Neuronal stem cell (in vitro differentiated cells): ENCODE measurements at regions not wholly inside any gene's neighbourhood (a gene's known extent, or its start where the extent isn't known, plus 50 kb on each side); places are given as distances from the start of the nearest gene placed in this dataset.

Experiments used
- DNase-seq: peaks from one replicate; pipeline ENCODE4 v3.0.0-alpha.2; 2013; ENCODE audit warnings: low spot score
- H2AFZ ChIP-seq: one replicate; pipeline ENCODE4 v1.6.1; 2013; ENCODE audit warnings: mild to moderate bottlenecking, low read length, inconsistent platforms
- H2AK5ac ChIP-seq: 2 replicates; pipeline ENCODE4 v1.6.1; 2013; ENCODE audit warnings: low read depth, mild to moderate bottlenecking, inconsistent platforms, low read length, moderate library complexity, mixed read lengths
- H2BK120ac ChIP-seq: 2 replicates; pipeline ENCODE4 v1.6.1; 2013; ENCODE audit warnings: low read depth, mild to moderate bottlenecking, inconsistent platforms, low read length, moderate library complexity, mixed read lengths
- H2BK12ac ChIP-seq: one replicate; pipeline ENCODE4 v1.6.1; 2013; ENCODE audit warnings: low read length, inconsistent platforms
- H2BK15ac ChIP-seq: 2 replicates; pipeline ENCODE4 v1.6.1; 2013; ENCODE audit warnings: mild to moderate bottlenecking, low read length, inconsistent platforms, mixed read lengths
- H2BK5ac ChIP-seq: one replicate; pipeline ENCODE4 v1.6.1; 2013; ENCODE audit warnings: inconsistent platforms, mild to moderate bottlenecking, low read length, moderate library complexity
- H3K14ac ChIP-seq: one replicate; pipeline ENCODE4 v1.6.1; 2013; ENCODE audit warnings: low read length, inconsistent platforms
- H3K18ac ChIP-seq: 2 replicates; pipeline ENCODE4 v1.6.1; 2013; ENCODE audit warnings: low read length, inconsistent platforms
- H3K23ac ChIP-seq: 2 replicates; pipeline ENCODE4 v1.6.1; 2013; ENCODE audit warnings: low read depth, mild to moderate bottlenecking, mixed read lengths, low read length, inconsistent platforms; ENCODE audit not compliant: poor library complexity
- H3K27ac ChIP-seq: replicated peaks from 3 replicates; pipeline ENCODE4 v1.5.1; 2013; ENCODE audit warnings: low read length, inconsistent platforms
- H3K27me3 ChIP-seq, 3 experiments: 2 replicates each; pipeline ENCODE4 v1.6.1; 2013; ENCODE audit warnings: low read length in 3 of 3, mild to moderate bottlenecking in 2 of 3, inconsistent platforms in 1 of 3, low read depth in 1 of 3, mixed read lengths in 1 of 3, moderate library complexity in 1 of 3; ENCODE audit not compliant: control insufficient read depth in 3 of 3, insufficient read depth in 3 of 3
- H3K36me3 ChIP-seq, 2 donors: replicated peaks in 1 of 2; 2 replicates each; pipeline ENCODE4 v1.6.1; 2013; ENCODE audit warnings: low read length in 2 of 2; ENCODE audit not compliant: control insufficient read depth in 2 of 2, insufficient read depth in 2 of 2
- H3K4ac ChIP-seq: 2 replicates; pipeline ENCODE4 v1.6.1; 2013; ENCODE audit warnings: inconsistent platforms, mild to moderate bottlenecking, low read length, moderate library complexity
- H3K4me1 ChIP-seq, 2 donors: 1 replicate in 1 of 2; 2 replicates in 1 of 2; pipeline ENCODE4 v1.6.1; 2013; ENCODE audit warnings: low read length in 2 of 2, low read depth in 1 of 2; ENCODE audit not compliant: control insufficient read depth in 2 of 2, insufficient read depth in 1 of 2
- H3K4me2 ChIP-seq: one replicate; pipeline ENCODE4 v1.6.1; 2013; ENCODE audit warnings: mild to moderate bottlenecking, low read length, inconsistent platforms; ENCODE audit not compliant: insufficient read depth, poor library complexity, severe bottlenecking
- H3K4me3 ChIP-seq, 2 donors: 2 replicates each; pipeline ENCODE4 v1.5.1; 2013; ENCODE audit warnings: low read length in 2 of 2, mild to moderate bottlenecking in 2 of 2, inconsistent platforms in 1 of 2, moderate library complexity in 1 of 2
- H3K79me1 ChIP-seq: one replicate; pipeline ENCODE4 v1.6.1; 2013; ENCODE audit warnings: low read depth, mild to moderate bottlenecking, inconsistent platforms, low read length, moderate library complexity
- H3K9ac ChIP-seq: one replicate; pipeline ENCODE4 v1.6.1; 2013; ENCODE audit warnings: mild to moderate bottlenecking, low read depth, low read length, inconsistent platforms; ENCODE audit not compliant: poor library complexity
- H3K9me3 ChIP-seq, 2 donors: replicated peaks in 1 of 2; 2 replicates each; pipeline versions ENCODE3 to v1.6.1; 2013; ENCODE audit warnings: low read length in 2 of 2, mild to moderate bottlenecking in 2 of 2, inconsistent platforms in 1 of 2, low read depth in 1 of 2, mixed read lengths in 1 of 2, moderate library complexity in 1 of 2; ENCODE audit not compliant: control insufficient read depth in 2 of 2, insufficient read depth in 1 of 2
- H4K8ac ChIP-seq: one replicate; pipeline ENCODE4 v1.6.1; 2013; ENCODE audit warnings: low read depth, mild to moderate bottlenecking, inconsistent platforms, low read length, moderate library complexity
- H4K91ac ChIP-seq: one replicate; pipeline ENCODE4 v1.6.1; 2013; ENCODE audit warnings: low read length, low read depth, mild to moderate bottlenecking, inconsistent platforms; ENCODE audit not compliant: poor library complexity
- WGBS, 2 donors: extraction: QIAGEN DNeasy Blood & Tissue Kit; methylation state at CpG; one replicate each; pipeline ENCODE4 v1.1.7; 2013; ENCODE audit warnings: missing lambda C conversion rate in 2 of 2, mixed read lengths in 1 of 2; ENCODE audit not compliant: insufficient read length in 2 of 2, insufficient replicate concordance in 1 of 2; ENCODE audit errors: extremely low coverage in 2 of 2; 5-methylcytosine and 5-hydroxymethylcytosine counted together

DNA sequence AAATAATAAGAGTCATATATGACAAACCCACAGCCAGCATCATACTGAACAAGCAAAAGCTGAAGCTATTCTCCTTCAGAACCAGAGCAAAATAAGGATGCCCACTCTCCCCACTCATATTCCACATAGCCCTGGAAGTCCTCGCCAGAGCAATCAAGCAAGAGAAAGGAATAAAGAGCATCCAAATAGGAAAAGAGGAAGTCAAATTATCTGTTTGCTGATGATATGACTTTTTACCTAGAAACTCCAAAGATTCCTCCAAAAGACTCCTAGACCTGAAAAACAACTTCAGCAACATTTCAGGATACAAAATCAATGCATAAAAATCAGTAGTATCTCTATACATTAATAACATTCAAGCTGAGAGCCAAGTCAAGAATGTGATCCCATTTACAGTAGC, 217.5 kb downstream of the ABCC12 start:
- no peak overlapping the region for H2BK12ac ChIP-seq
- H2BK5ac ChIP-seq, result no peak overlapping the region
- peaks cover 0 to 2% of the 10 kb centered on the region in 2 donors for H3K9me3 ChIP-seq
- H3K27ac ChIP-seq, result no peak overlapping the region
- H3K4me1 ChIP-seq, result no peaks in the 10 kb centered on the region
- no peak overlapping the region for H2AFZ ChIP-seq
- no peak overlapping the region for H3K4ac ChIP-seq
- no peak overlapping the region for H2AK5ac ChIP-seq
- no CpG with 5 or more reads among the region's 1 CpG for WGBS, 2 donors
- no peak overlapping the region for H3K4me2 ChIP-seq
- H3K4me3 ChIP-seq, result no peak overlapping the region
- H3K79me1 ChIP-seq, result no peaks in the 10 kb centered on the region
- no peak overlapping the region for H3K18ac ChIP-seq
- H3K14ac ChIP-seq, result no peak overlapping the region
- H2BK15ac ChIP-seq, result no peak overlapping the region
- H3K23ac ChIP-seq, result no peak overlapping the region
- no peaks in the 10 kb centered on the region for H3K36me3 ChIP-seq
- H4K8ac ChIP-seq, result no peak overlapping the region
- no peak overlapping the region for H3K9ac ChIP-seq
- no peaks in the 10 kb centered on the region for H3K27me3 ChIP-seq
- DNase-seq, result no peak
- H4K91ac ChIP-seq, result no peak overlapping the region
- H2BK120ac ChIP-seq, result no peak overlapping the region

DNA sequence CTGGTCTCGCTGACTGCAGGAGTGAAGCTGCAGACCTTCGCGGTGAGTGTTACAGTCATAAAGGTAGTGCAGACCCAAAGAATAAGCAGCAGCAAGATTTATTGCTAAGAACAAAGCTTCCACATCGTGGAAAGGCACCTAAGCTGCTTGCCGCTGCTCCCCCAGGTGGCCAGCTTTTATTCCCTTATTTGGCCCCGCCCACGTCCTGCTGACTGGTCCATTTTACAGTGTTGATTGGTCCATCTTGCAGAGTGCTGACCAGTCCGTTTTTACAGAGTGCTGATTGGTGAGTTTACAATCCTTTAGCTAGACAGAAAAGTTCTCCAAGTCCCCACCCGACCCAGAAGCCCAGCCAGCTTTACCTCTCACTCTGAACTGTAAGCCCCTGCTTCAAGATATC, 227.8 kb downstream of the ABCC12 start:
- no peak overlapping the region for H3K14ac ChIP-seq
- H4K8ac ChIP-seq, result no peak overlapping the region
- no peaks in the 10 kb centered on the region for H3K36me3 ChIP-seq
- H3K4me1 ChIP-seq, result no peaks in the 10 kb centered on the region
- no peak overlapping the region for H4K91ac ChIP-seq
- H3K79me1 ChIP-seq, result no peaks in the 10 kb centered on the region
- DNase-seq, result no peak
- H2AK5ac ChIP-seq, result no peak overlapping the region
- H2AFZ ChIP-seq, result no peak overlapping the region
- no peak overlapping the region for H3K4ac ChIP-seq
- WGBS, 2 donors, result no CpG with 5 or more reads among the region's 9 CpGs
- H2BK120ac ChIP-seq, result no peak overlapping the region
- H3K4me3 ChIP-seq, result no peak overlapping the region
- no peak overlapping the region for H3K27ac ChIP-seq
- no peak overlapping the region for H3K9ac ChIP-seq
- H3K18ac ChIP-seq, result no peak overlapping the region
- no peak overlapping the region for H2BK15ac ChIP-seq
- H3K23ac ChIP-seq, result no peak overlapping the region
- peaks cover 0 to 2% of the 10 kb centered on the region in 2 donors for H3K9me3 ChIP-seq
- H3K4me2 ChIP-seq, result no peak overlapping the region
- H2BK12ac ChIP-seq, result no peak overlapping the region
- no peaks in the 10 kb centered on the region for H3K27me3 ChIP-seq
- H2BK5ac ChIP-seq, result no peak overlapping the region

DNA sequence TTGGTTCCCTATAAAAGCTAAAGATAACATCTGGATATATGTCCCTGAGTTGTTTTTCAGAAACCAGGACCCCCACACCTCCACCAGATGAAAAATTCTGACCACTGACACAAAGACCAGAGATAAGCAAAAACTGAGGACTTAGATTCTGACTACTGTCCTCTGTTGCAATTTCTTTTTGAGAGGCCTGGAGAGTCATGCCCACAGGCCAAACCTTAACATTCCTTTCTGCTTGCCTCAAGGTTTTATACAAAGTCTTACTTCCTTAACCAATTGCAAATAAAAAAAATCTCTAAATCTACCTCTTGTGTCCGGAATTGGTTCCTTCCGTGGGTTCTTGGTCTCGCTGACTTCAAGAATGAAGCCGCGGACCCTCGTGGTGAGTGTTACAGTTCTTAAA, 228.5 kb downstream of the ABCC12 start:
- no peaks in the 10 kb centered on the region for H3K4me1 ChIP-seq
- H3K27me3 ChIP-seq, result no peaks in the 10 kb centered on the region
- no peak overlapping the region for H3K18ac ChIP-seq
- H3K4ac ChIP-seq, result no peak overlapping the region
- H2AFZ ChIP-seq, result no peak overlapping the region
- H3K14ac ChIP-seq, result no peak overlapping the region
- no peak overlapping the region for H3K4me3 ChIP-seq
- no peak overlapping the region for H3K27ac ChIP-seq
- no peak overlapping the region for H3K9ac ChIP-seq
- DNase-seq, result no peak
- no peak overlapping the region for H4K91ac ChIP-seq
- H2AK5ac ChIP-seq, result no peak overlapping the region
- H3K23ac ChIP-seq, result no peak overlapping the region
- H2BK12ac ChIP-seq, result no peak overlapping the region
- H2BK15ac ChIP-seq, result no peak overlapping the region
- no peaks in the 10 kb centered on the region for H3K79me1 ChIP-seq
- H3K9me3 ChIP-seq, result no peaks in the 10 kb centered on the region
- H3K36me3 ChIP-seq, result no peaks in the 10 kb centered on the region
- no peak overlapping the region for H4K8ac ChIP-seq
- WGBS, 2 donors, result no CpG with 5 or more reads among the region's 6 CpGs
- H2BK5ac ChIP-seq, result no peak overlapping the region
- no peak overlapping the region for H2BK120ac ChIP-seq
- H3K4me2 ChIP-seq, result no peak overlapping the region

DNA sequence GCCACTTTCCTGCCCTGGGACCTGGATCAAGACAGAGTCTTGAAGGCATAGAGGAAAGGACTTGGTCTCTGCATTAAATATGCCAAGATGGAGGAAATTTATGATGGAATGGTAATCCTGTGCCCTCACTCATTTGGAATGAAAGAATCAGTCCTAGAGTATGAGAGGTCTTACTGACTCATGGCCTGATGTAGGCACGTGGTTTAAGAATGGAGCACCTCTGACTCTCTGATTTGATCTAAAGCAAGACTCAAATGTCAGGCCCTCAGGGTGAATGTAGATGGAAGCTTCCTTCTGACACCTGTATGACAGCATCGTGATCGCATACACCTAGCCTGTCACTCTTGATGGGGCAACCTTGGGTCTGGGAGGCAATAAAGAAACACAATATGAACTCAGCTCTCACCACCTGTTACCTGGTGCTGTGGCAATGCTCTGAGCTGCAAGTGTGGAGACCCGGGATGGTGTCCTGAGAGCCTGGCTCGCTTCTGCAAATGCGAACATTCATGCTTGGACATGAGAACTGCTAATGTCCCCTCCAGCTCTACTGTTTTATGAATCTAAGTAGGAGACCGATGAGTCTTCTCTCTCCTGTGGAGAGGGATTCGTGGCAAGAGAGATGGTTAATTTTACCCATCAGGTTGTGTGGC, 229.9 kb downstream of the ABCC12 start:
- Histone ChIP-seq H3K4me1 (no peaks in the 10 kb centered on the region), H3K18ac (no peak overlapping the region), H2BK120ac (no peak overlapping the region), H3K23ac (no peak overlapping the region), H3K79me1 (no peaks in the 10 kb centered on the region), H3K14ac (no peak overlapping the region), H3K9ac (no peak overlapping the region), H4K91ac (no peak overlapping the region), H3K9me3 (no peaks in the 10 kb centered on the region), H4K8ac (no peak overlapping the region), H3K4me2 (no peak overlapping the region), H3K36me3 (no peaks in the 10 kb centered on the region), H2AK5ac (no peak overlapping the region), H2AFZ (no peak overlapping the region), H3K4me3 (no peak overlapping the region), H2BK5ac (no peak overlapping the region), H2BK15ac (no peak overlapping the region), H3K27me3 (no peaks in the 10 kb centered on the region), H3K27ac (no peak overlapping the region), H2BK12ac (no peak overlapping the region), H3K4ac (no peak overlapping the region)
- DNase-seq, result no peak
- WGBS, 2 donors, result no CpG with 5 or more reads among the region's 8 CpGs
